IMR-90 (cell line): ENCODE measurements at regions not wholly inside any gene's neighbourhood (a gene's known extent, or its start where the extent isn't known, plus 50 kb on each side); places are given as distances from the start of the nearest gene placed in this dataset.

Experiments used
- ATAC-seq: fragments of 200-7000 bp; cut with Tn5 transposase; 2 replicates; pipeline ENCODE4 v1.9.1; 2020; ENCODE audit warnings: low read depth, mild to moderate bottlenecking, moderate library complexity
- BruUV-seq: library from RNA; stranded (reverse); fragments of 400-500 nt; replicated peaks from 2 replicates; lab custom pipeline; 2021; lab: Mats Ljungman, UMichigan
- CTCF ChIA-PET: fragments of 300-600 bp; formaldehyde crosslinking; extraction: SDS; loops from one replicate; lab custom pipeline; 2021; ENCODE audit warnings: antibody characterized with exemption; lab: Yijun Ruan, JAX
- POLR2A ChIA-PET: fragments of 300-600 bp; sonication (Branson Sonifier 250); formaldehyde crosslinking; loops from one replicate; lab custom pipeline; 2022; ENCODE audit warnings: antibody characterized with exemption; ENCODE audit not compliant: unreplicated experiment; lab: Charles Lee
- DNase-seq: peaks from one replicate; pipeline ENCODE4 v3.0.0; 2013
- H2AFZ ChIP-seq: replicated peaks from 2 replicates; pipeline ENCODE3; 2013; ENCODE audit warnings: low read length, mild to moderate bottlenecking; ENCODE audit not compliant: poor library complexity
- H2AK5ac ChIP-seq: 2 replicates; pipeline ENCODE4 v1.6.1; 2013; ENCODE audit warnings: low read depth, low read length, inconsistent platforms
- H2AK9ac ChIP-seq: replicated peaks from 2 replicates; pipeline ENCODE3; 2013; ENCODE audit warnings: mild to moderate bottlenecking, low read depth, low read length, moderate library complexity; ENCODE audit not compliant: poor library complexity
- H2BK120ac ChIP-seq: 2 replicates; pipeline ENCODE4 v1.6.1; 2013; ENCODE audit warnings: low read depth, low read length, inconsistent platforms
- H2BK15ac ChIP-seq: 3 replicates; pipeline ENCODE4 v1.6.1; 2013; ENCODE audit warnings: low read depth, low read length, inconsistent platforms
- H2BK20ac ChIP-seq: 2 replicates; pipeline ENCODE4 v1.6.1; 2013; ENCODE audit warnings: low read depth, mild to moderate bottlenecking, inconsistent platforms, low read length, moderate library complexity
- H2BK5ac ChIP-seq: 2 replicates; pipeline ENCODE4 v1.6.1; 2013; ENCODE audit warnings: mild to moderate bottlenecking, low read depth, low read length, inconsistent platforms; ENCODE audit not compliant: poor library complexity, severe bottlenecking
- H3K14ac ChIP-seq: replicated peaks from 2 replicates; pipeline ENCODE4 v1.6.1; 2013; ENCODE audit warnings: low read depth, low read length, inconsistent platforms
- H3K18ac ChIP-seq: 2 replicates; pipeline ENCODE4 v1.6.1; 2013; ENCODE audit warnings: low read depth, low read length, control low read depth
- H3K23ac ChIP-seq: 2 replicates; pipeline ENCODE4 v1.6.1; 2013; ENCODE audit warnings: low read depth, low read length, inconsistent platforms
- H3K27ac ChIP-seq: 2 replicates; pipeline ENCODE4 v1.5.1; 2013; ENCODE audit warnings: mild to moderate bottlenecking, control low read depth, low read length; ENCODE audit not compliant: insufficient read depth
- H3K27me3 ChIP-seq: 2 replicates; pipeline ENCODE4 v1.6.1; 2013; ENCODE audit warnings: low read length; ENCODE audit not compliant: control insufficient read depth, insufficient read depth
- H3K36me3 ChIP-seq: 2 replicates; pipeline ENCODE4 v1.6.1; 2013; ENCODE audit warnings: low read length, mixed read lengths; ENCODE audit not compliant: control insufficient read depth, insufficient read depth
- H3K4ac ChIP-seq: 2 replicates; pipeline ENCODE4 v1.6.1; 2013; ENCODE audit warnings: low read depth, low read length, inconsistent platforms
- H3K4me1 ChIP-seq: 2 replicates; pipeline ENCODE4 v1.6.1; 2013; ENCODE audit warnings: low read length, mixed read lengths; ENCODE audit not compliant: control insufficient read depth, insufficient read depth
- H3K4me2 ChIP-seq: 2 replicates; pipeline ENCODE4 v1.6.1; 2013; ENCODE audit warnings: low read depth, mild to moderate bottlenecking, control low read depth, low read length, moderate library complexity
- H3K4me3 ChIP-seq: 2 replicates; pipeline ENCODE4 v1.5.1; 2013; ENCODE audit warnings: low read depth, mild to moderate bottlenecking, control low read depth, low read length, moderate library complexity; ENCODE audit not compliant: insufficient read depth
- H3K56ac ChIP-seq: 2 replicates; pipeline ENCODE4 v1.6.1; 2013; ENCODE audit warnings: low read length, inconsistent platforms; ENCODE audit not compliant: insufficient read depth; ENCODE audit errors: extremely low read depth
- H3K79me1 ChIP-seq, 2 experiments: 2 replicates each; pipeline ENCODE4 v1.6.1; 2013; ENCODE audit warnings: low read length in 2 of 2, inconsistent platforms in 1 of 2, low read depth in 1 of 2
- H3K9ac ChIP-seq: 2 replicates; pipeline ENCODE4 v1.6.1; 2013; ENCODE audit warnings: low read depth, low read length, control low read depth
- H3K9me1 ChIP-seq: 2 replicates; pipeline ENCODE4 v1.6.1; 2013; ENCODE audit warnings: low read length, inconsistent platforms; ENCODE audit not compliant: insufficient read depth
- H3K9me3 ChIP-seq: 2 replicates; pipeline ENCODE4 v1.6.1; 2013; ENCODE audit warnings: low read length; ENCODE audit not compliant: control insufficient read depth, insufficient read depth
- H4K20me1 ChIP-seq: 2 replicates; pipeline ENCODE4 v1.6.1; 2013; ENCODE audit warnings: low read length, inconsistent platforms; ENCODE audit not compliant: insufficient read depth
- H4K5ac ChIP-seq: 2 replicates; pipeline ENCODE4 v1.6.1; 2013; ENCODE audit warnings: mild to moderate bottlenecking, low read depth, low read length, control low read depth
- H4K8ac ChIP-seq, 2 experiments: 2 replicates each; pipeline ENCODE4 v1.6.1; 2013; ENCODE audit warnings: low read depth in 2 of 2, low read length in 2 of 2, control low read depth in 1 of 2, inconsistent platforms in 1 of 2
- H4K91ac ChIP-seq: 2 replicates; pipeline ENCODE4 v1.6.1; 2013; ENCODE audit warnings: low read depth, low read length, inconsistent platforms; ENCODE audit not compliant: insufficient read depth
- RAD21 ChIP-seq: IDR thresholded peaks from 2 replicates; pipeline ENCODE4 v1.6.1; 2012; ENCODE audit warnings: low read length, improper control_type of control experiment
- RCOR1 ChIP-seq: IDR thresholded peaks from 2 replicates; pipeline ENCODE4 v1.6.1; 2012; ENCODE audit warnings: mild to moderate bottlenecking, low read length, improper control_type of control experiment; ENCODE audit not compliant: insufficient replicate concordance
- WGBS, 2 experiments: methylation state at CpG; one replicate each; pipeline versions ENCODE4 v1.1.5 to v1.1.7; 2013; ENCODE audit warnings: missing lambda C conversion rate in 2 of 2; ENCODE audit not compliant: insufficient read length in 1 of 2; ENCODE audit errors: extremely low coverage in 2 of 2; 5-methylcytosine and 5-hydroxymethylcytosine counted together
- dilution Hi-C: fragments of 300-500 bp; cut with HindIII; formaldehyde crosslinking; loops from one replicate; pipeline ENCODE4 v1.14.3; 2018; ENCODE audit warnings: low sequenced_read_pairs; ENCODE audit not compliant: unreplicated experiment
- in situ Hi-C: fragments of 300-500 bp; cut with MboI; formaldehyde crosslinking; loops from 3 replicates; pipeline ENCODE4 v1.14.3; 2019; ENCODE audit warnings: low sequenced_read_pairs, inconsistent platforms, mixed read lengths
- intact Hi-C: fragments of 100-400 bp; cut with micrococcal nuclease; formaldehyde crosslinking; loops from 2 replicates; pipeline ENCODE4 v1.10.0; 2022
- TF ChIP-seq, protein P1 (sequence below): fragments of 150-350 bp; IDR thresholded peaks from 2 replicates; pipeline ENCODE4 v1.6.1; 2016; ENCODE audit warnings: low read depth, mild to moderate bottlenecking, low read length, moderate library complexity, borderline replicate concordance

DNA sequence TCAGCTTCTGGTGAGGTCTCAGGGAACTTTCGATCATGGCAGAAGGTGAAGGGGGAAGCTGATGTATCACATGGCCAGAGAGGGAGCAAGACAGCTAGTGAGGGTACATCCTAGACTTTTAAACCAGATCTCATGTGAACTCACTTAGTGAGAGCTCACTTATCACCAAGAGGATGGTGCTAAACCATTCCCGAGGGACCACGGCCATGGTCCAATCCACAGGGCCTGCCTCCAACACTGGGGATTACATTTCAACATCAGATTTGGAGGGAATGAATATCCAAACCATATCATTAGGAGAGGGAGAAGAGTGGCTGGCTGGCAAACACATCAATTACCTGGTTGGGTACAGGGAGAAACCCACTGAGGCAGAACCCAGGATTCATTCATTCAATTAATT is 75.7 kb upstream of the HAAO start:
- no peak overlapping the region for H2BK5ac ChIP-seq
- no peak overlapping the region for H3K56ac ChIP-seq
- no peak overlapping the region for H2AK9ac ChIP-seq
- no TSS peak for BruUV-seq
- no peak for ATAC-seq
- no peaks in the 10 kb centered on the region for H3K79me1 ChIP-seq
- H2BK20ac ChIP-seq, result no peak overlapping the region
- no peaks in the 10 kb centered on the region for H3K36me3 ChIP-seq
- H3K4me2 ChIP-seq, result no peak overlapping the region
- intact Hi-C loops (no loop called here), in situ Hi-C loops (no loop called here), dilution Hi-C loops (no loop called here)
- H3K14ac ChIP-seq, result no peak overlapping the region
- H3K9me3 ChIP-seq, result peaks cover 10% of the 10 kb centered on the region
- no peak overlapping the region for H4K5ac ChIP-seq
- no peak overlapping the region for H3K18ac ChIP-seq
- H2AK5ac ChIP-seq, result no peak overlapping the region
- H3K4me1 ChIP-seq, result no peaks in the 10 kb centered on the region; the same call in 1 of the 2 replicates
- no peak overlapping the region for H3K4me3 ChIP-seq
- no CpG with 5 or more reads among the region's 3 CpGs for WGBS, 2 experiments
- H2AFZ ChIP-seq, result no peak overlapping the region
- H2BK120ac ChIP-seq, result no peak overlapping the region
- TF ChIP-seq, protein P1, sequence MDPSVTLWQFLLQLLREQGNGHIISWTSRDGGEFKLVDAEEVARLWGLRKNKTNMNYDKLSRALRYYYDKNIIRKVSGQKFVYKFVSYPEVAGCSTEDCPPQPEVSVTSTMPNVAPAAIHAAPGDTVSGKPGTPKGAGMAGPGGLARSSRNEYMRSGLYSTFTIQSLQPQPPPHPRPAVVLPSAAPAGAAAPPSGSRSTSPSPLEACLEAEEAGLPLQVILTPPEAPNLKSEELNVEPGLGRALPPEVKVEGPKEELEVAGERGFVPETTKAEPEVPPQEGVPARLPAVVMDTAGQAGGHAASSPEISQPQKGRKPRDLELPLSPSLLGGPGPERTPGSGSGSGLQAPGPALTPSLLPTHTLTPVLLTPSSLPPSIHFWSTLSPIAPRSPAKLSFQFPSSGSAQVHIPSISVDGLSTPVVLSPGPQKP, result no peak
- TF ChIP-seq RAD21 (no peak), RCOR1 (no peak)
- ChIA-PET POLR2A (no interaction called here), CTCF (interaction anchor here (0.6 kb wide), 1 partner anchor 542 kb away, joined by 3 read pairs; no protein-coding TSS in a partner anchor)
- no peak overlapping the region for H4K8ac ChIP-seq
- H2BK15ac ChIP-seq, result no peak overlapping the region
- H3K27ac ChIP-seq, result no peak overlapping the region
- no peak overlapping the region for H3K23ac ChIP-seq
- no peak for DNase-seq
- no peak overlapping the region for H3K9ac ChIP-seq
- H3K27me3 ChIP-seq, result 0 out of 2 replicates have a peak, but pooled peaks cover 2% of the 10 kb centered on the region
- no peak overlapping the region for H4K91ac ChIP-seq
- H3K4ac ChIP-seq, result no peak overlapping the region
- no peaks in the 10 kb centered on the region for H3K9me1 ChIP-seq
- no peaks in the 10 kb centered on the region for H4K20me1 ChIP-seq
